Keratinocyte (primary cell): ENCODE measurements at regions not wholly inside any gene's neighbourhood (a gene's known extent, or its start where the extent isn't known, plus 50 kb on each side); places are given as distances from the start of the nearest gene placed in this dataset.

ENCODE experiments used
- CTCF ChIP-seq, 3 experiments: IDR thresholded peaks in 1 of 3; conservative IDR thresholded peaks in 1 of 3; optimal IDR thresholded peaks in 1 of 3; 2 replicates in 2 of 3; 3 replicates in 1 of 3; pipeline versions ENCODE3 to v1.5.1; 2011; ENCODE audit warnings: low read length in 3 of 3, mild to moderate bottlenecking in 3 of 3, moderate library complexity in 2 of 3, control low read depth in 1 of 3, inconsistent platforms in 1 of 3; ENCODE audit not compliant: insufficient read depth in 2 of 3; ENCODE audit errors: extremely low read depth in 1 of 3
- EZH2 ChIP-seq: IDR thresholded peaks from one replicate; pipeline ENCODE4 v1.6.1; 2012; ENCODE audit warnings: inconsistent platforms, mild to moderate bottlenecking, low read length, moderate library complexity

GRCh38 chr2:59874971-59875755 is 678.3 kb downstream of the BCL11A start:
- TF ChIP-seq CTCF (optimal IDR thresholded peaks at IDR 0.05 in 1 of 3, IDR thresholded peaks at IDR 0.05 in 1 of 3, conservative IDR thresholded peaks at IDR 0.05 in 1 of 3; ENCODE audit: extremely low read depth in 1 of 3, insufficient read depth in 2 of 3, low read length in 3 of 3) (no peak), EZH2 (no peak)
